ENCODE measurements at regions not wholly inside any gene's neighbourhood (a gene's known extent, or its start where the extent isn't known, plus 50 kb on each side); places are given as distances from the start of the nearest gene placed in this dataset.
A peak's percentile ranks its signal among the peaks of the same experiment; 100 is the strongest.
"Not testable (repeated sequence)": the region's sequence is repeated elsewhere in the genome, so short reads cannot be mapped to it uniquely, and the experiment has no call there.

DNA sequence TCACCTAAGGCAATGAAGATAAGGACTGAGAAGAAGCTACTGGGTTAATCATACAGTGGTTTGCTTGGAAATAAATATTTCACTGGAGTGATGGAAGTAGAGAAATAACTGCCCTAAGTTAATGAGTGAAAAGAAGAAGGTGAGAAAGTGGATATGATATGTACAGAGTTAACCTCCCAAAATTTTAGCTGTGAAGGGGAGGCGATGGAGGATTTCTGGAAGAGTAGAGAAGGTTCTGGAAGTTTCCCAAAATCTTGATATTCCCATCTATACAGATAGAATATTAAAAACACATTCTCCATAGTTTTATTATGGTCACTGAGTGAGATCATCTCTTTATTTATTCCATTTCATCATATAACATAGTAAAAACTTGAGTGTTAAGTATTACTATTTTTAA lies 296.6 kb upstream of the RGPD4 start:
- Histone ChIP-seq H3K4me3 (no peak overlapping the region), H3K4me1 (no peaks in the 10 kb centered on the region), H3K9me3 (no peaks in the 10 kb centered on the region), H3K27ac (no peak overlapping the region), H3K36me3 (ENCODE audit: insufficient read depth in 1 of 2, low read depth in 1 of 2) (no peaks in the 10 kb centered on the region), H3K27me3 (ENCODE audit: insufficient read depth in 3 of 3, low read length in 2 of 3) (no peaks in the 10 kb centered on the region)
- DNase-seq: no peak
- no peak for ATAC-seq
- TF ChIP-seq CTCF (IDR thresholded peaks at IDR 0.05): no peak
- intact Hi-C loops (cut with DNase I): no loop called here
- WGBS, 3 donors: 59 to 88% (median 74%) methylated on average over 1 of the region's 1 CpG

GRCh38 chr2:107534926-107535325 lies 291.8 kb upstream of the RGPD4 start:
- no peak for TF ChIP-seq CTCF (IDR thresholded peaks at IDR 0.05)
- intact Hi-C loops (cut with DNase I): no loop called here
- no peak overlapping the region for H3K27ac ChIP-seq
- no peaks in the 10 kb centered on the region for H3K4me1 ChIP-seq
- DNase-seq (no peak), ATAC-seq (no peak)
- H3K27me3 ChIP-seq (ENCODE audit: insufficient read depth in 3 of 3, low read length in 2 of 3): no peaks in the 10 kb centered on the region
- H3K36me3 ChIP-seq (ENCODE audit: insufficient read depth in 1 of 2, low read depth in 1 of 2): no peaks in the 10 kb centered on the region
- no peaks in the 10 kb centered on the region for H3K9me3 ChIP-seq
- 89 to 94% (median 90%) methylated on average over 9 of the region's 9 CpGs for WGBS, 3 donors
- no peak overlapping the region for H3K4me3 ChIP-seq

DNA sequence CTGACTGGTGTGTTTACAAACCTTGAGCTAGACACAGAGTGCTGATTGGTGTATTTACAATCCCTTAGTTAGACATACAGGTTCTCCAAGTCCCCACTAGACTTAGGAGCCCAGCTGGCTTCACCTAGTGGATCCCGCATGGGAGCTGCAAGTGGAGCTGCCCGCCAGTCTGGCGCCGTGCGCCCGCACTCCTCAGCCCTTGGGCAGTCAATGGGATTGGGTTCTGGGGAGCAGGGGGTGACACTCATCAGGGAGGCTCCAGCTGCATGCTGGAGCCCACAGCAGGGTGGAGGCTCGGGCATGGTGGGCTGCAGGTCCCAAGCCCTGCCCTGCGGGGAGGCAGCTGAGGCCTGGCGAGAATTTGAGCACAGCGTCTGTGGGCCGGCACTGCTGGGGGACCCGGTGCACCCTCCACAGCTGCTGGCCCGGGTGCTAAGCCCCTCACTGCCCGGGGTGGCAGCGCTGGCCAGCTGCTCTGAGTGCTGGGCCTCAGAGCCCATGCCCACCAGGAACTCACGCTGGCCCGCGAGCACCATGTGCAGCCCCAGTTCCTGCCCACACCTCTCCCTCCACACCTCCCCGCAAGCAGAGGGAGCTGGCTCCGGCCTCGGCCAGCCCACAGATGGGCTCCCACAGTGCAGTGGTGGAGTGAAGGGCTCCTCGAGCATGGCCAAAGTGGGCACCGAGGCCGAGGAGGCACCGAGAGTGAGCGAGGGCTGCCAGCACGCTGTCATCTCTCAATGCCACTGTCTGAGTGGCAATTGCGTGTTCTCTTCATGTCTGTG lies 290.6 kb upstream of the RGPD4 start:
- H3K4me3 ChIP-seq; H3K36me3 ChIP-seq (ENCODE audit: insufficient read depth in 1 of 2, low read depth in 1 of 2); DNase-seq; H3K4me1 ChIP-seq; H3K27me3 ChIP-seq (ENCODE audit: insufficient read depth in 3 of 3, low read length in 2 of 3); intact Hi-C loops (cut with DNase I); H3K27ac ChIP-seq; H3K9me3 ChIP-seq; ATAC-seq: not testable (repeated sequence)
- WGBS, 3 donors: 91 to 96% (median 95%) methylated on average over 22 to 28 of the region's 28 CpGs

- Histone ChIP-seq H3K27me3 (ENCODE audit: insufficient read depth in 3 of 3, low read length in 2 of 3) (no peaks in the 10 kb centered on the region), H3K4me1 (no peaks in the 10 kb centered on the region), H3K9me3 (no peaks in the 10 kb centered on the region), H3K27ac (no peak overlapping the region), H3K4me3 (no peak overlapping the region), H3K36me3 (ENCODE audit: insufficient read depth in 1 of 2, low read depth in 1 of 2) (no peaks in the 10 kb centered on the region)
- intact Hi-C loops (cut with DNase I): no loop called here
- TF ChIP-seq CTCF (IDR thresholded peaks at IDR 0.05): no peak
- 34 to 45% (median 40%) methylated on average over 5 of the region's 5 CpGs for WGBS, 3 donors
- ATAC-seq: peak; percentile 21 to 59 (median 41)
- no peak for DNase-seq
Measured at GRCh38 chr2:107542314-107542740, 284.4 kb upstream of the RGPD4 start.

DNA sequence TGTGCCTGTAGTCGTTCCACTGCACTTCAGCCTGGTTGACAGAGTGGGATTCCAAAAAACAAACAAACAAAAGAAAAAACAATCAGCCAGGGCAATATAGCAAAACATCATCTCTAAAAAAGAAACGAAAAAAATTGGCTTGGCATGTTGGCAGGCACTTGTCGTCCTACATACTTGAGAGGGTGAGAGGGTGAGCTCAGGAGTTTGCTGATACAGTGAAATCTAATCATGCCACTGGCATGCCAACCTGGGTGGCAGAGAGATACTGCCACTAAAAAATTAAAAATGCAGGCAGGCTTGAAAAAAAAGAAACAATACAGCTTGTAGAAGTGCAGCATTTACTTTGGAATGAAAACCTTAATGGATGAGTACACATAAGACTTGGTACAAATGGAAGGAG lies 282.9 kb upstream of the RGPD4 start:
- Histone ChIP-seq H3K36me3 (ENCODE audit: insufficient read depth in 1 of 2, low read depth in 1 of 2) (no peaks in the 10 kb centered on the region), H3K27ac (no peak overlapping the region), H3K9me3 (no peaks in the 10 kb centered on the region), H3K27me3 (ENCODE audit: insufficient read depth in 3 of 3, low read length in 2 of 3) (no peaks in the 10 kb centered on the region), H3K4me1 (no peaks in the 10 kb centered on the region), H3K4me3 (no peak overlapping the region)
- intact Hi-C loops (cut with DNase I): no loop called here
- WGBS, 3 donors: 33 to 42% (median 37%) methylated on average over 3 of the region's 3 CpGs
- TF ChIP-seq CTCF (IDR thresholded peaks at IDR 0.05): no peak
- no peak for DNase-seq
- ATAC-seq: no peak

Data from psoas muscle (tissue), 7 donors.